Parathyroid adenoma (tissue), 2 donors: ENCODE measurements at regions not wholly inside any gene's neighbourhood (a gene's known extent, or its start where the extent isn't known, plus 50 kb on each side); places are given as distances from the start of the nearest gene placed in this dataset.

Experiments used
- H2AFZ ChIP-seq: fragments of 300-600 bp; sonication (generic); one replicate; pipeline ENCODE4 v1.7.0; 2017; ENCODE audit warnings: antibody characterized with exemption, mild to moderate bottlenecking
- H3K27ac ChIP-seq: fragments of 300-600 bp; sonication (generic); one replicate; pipeline ENCODE4 v1.7.0; 2017
- H3K27me3 ChIP-seq: fragments of 300-600 bp; sonication (generic); one replicate; pipeline ENCODE4 v1.7.0; 2017; ENCODE audit warnings: low read length; ENCODE audit not compliant: control insufficient read depth, insufficient read depth
- H3K36me3 ChIP-seq: fragments of 300-600 bp; sonication (generic); one replicate; pipeline ENCODE4 v1.7.0; 2017; ENCODE audit warnings: low read length; ENCODE audit not compliant: control insufficient read depth, insufficient read depth
- H3K4me1 ChIP-seq: fragments of 300-600 bp; sonication (generic); one replicate; pipeline ENCODE4 v1.7.0; 2017; ENCODE audit warnings: control low read depth
- H3K4me2 ChIP-seq: fragments of 300-600 bp; sonication (generic); one replicate; pipeline ENCODE4 v1.7.0; 2017; ENCODE audit warnings: low read length
- H3K4me3 ChIP-seq: fragments of 300-600 bp; sonication (generic); one replicate; pipeline ENCODE4 v1.7.0; 2017; ENCODE audit warnings: low read depth, low read length
- H3K79me2 ChIP-seq: fragments of 300-600 bp; sonication (generic); one replicate; pipeline ENCODE4 v1.7.0; 2017; ENCODE audit warnings: control low read depth
- H3K9ac ChIP-seq: fragments of 300-600 bp; sonication (generic); one replicate; pipeline ENCODE4 v1.7.0; 2017; ENCODE audit warnings: mild to moderate bottlenecking
- H3K9me3 ChIP-seq: fragments of 300-600 bp; sonication (generic); one replicate; pipeline ENCODE4 v1.7.0; 2017; ENCODE audit warnings: low read length; ENCODE audit not compliant: control insufficient read depth
- CTCF ChIP-seq: fragments of 300-600 bp; sonication (generic); IDR thresholded peaks from one replicate; pipeline ENCODE4 v1.7.0; 2017; ENCODE audit warnings: antibody characterized with exemption, mild to moderate bottlenecking
- donor health status: primary hyperparathyroidism.

GRCh38 chrX:39605183-39605582 lies 492.6 kb downstream of the BCOR start:
- Histone ChIP-seq H3K9ac (no peak overlapping the region), H3K27ac (no peak overlapping the region)

DNA sequence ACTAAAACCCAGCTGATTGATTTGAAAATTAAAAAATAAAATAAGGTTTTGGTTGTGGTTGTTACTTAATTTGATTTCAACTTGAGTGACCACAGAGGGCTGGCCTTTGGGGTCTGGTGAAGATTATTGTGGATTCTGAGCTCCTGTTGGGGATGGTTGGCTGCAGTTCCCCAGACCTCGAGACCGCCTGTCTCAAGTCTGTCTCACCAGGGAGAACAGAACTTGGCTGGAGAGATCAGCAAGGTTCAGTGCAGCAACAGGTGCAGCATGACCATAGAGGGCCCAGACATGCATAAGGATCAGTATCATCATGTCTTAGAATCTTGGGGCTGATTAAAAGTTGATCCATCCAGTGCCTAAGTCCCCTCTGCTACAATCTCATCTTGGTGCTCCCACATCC lies 491.9 kb downstream of the BCOR start:
- Histone ChIP-seq H3K27ac (no peak overlapping the region), H3K9ac (no peak overlapping the region), H3K4me2 (no peak overlapping the region), H2AFZ (no peak overlapping the region), H3K4me3 (no peak overlapping the region), H3K36me3 (no peaks in the 10 kb centered on the region), H3K79me2 (no peaks in the 10 kb centered on the region), H3K4me1 (no peaks in the 10 kb centered on the region), H3K9me3 (no peaks in the 10 kb centered on the region), H3K27me3 (no peaks in the 10 kb centered on the region)
- no peak for TF ChIP-seq CTCF

More at GRCh38 chrX:39605183-39605582, 492.6 kb downstream of the BCOR start:
- no peak overlapping the region for H2AFZ ChIP-seq
- no peaks in the 10 kb centered on the region for H3K27me3 ChIP-seq
- no peaks in the 10 kb centered on the region for H3K79me2 ChIP-seq
- H3K9me3 ChIP-seq = no peaks in the 10 kb centered on the region
- H3K36me3 ChIP-seq = no peaks in the 10 kb centered on the region
- TF ChIP-seq CTCF = no peak
- H3K4me2 ChIP-seq = no peak overlapping the region
- no peaks in the 10 kb centered on the region for H3K4me1 ChIP-seq
- H3K4me3 ChIP-seq = no peak overlapping the region

GRCh38 chrX:39609941-39610340 lies 487.8 kb downstream of the BCOR start:
- Histone ChIP-seq H3K4me2 (no peak overlapping the region), H3K9ac (no peak overlapping the region), H3K4me3 (no peak overlapping the region), H3K27ac (no peak overlapping the region), H3K27me3 (no peaks in the 10 kb centered on the region), H3K4me1 (no peaks in the 10 kb centered on the region), H3K36me3 (no peaks in the 10 kb centered on the region), H3K79me2 (no peaks in the 10 kb centered on the region), H3K9me3 (no peaks in the 10 kb centered on the region), H2AFZ (no peak overlapping the region)
- no peak for TF ChIP-seq CTCF

DNA sequence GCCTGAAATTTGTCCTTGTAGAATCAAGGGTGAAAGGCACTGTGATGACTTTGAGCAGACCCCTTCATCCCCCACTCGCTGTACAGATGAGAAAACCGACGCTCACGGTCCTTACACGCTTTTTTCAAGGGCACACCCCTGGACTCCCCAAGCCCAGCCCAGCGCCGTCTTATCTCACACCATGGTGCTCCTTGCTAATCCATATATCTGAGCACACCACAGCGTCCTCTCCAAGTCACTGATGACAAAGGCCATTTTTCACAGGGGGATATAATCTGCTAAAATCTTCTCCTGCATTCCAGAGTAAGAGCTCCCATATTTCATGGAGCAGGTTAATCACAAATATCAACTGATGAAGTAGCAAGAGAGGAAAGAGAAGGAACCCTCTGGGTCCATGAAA lies 486.3 kb downstream of the BCOR start:
- H3K4me2 ChIP-seq = no peak overlapping the region
- H3K27ac ChIP-seq = no peak overlapping the region
- no peak overlapping the region for H3K9ac ChIP-seq
- H3K4me3 ChIP-seq = no peak overlapping the region
- H2AFZ ChIP-seq = no peak overlapping the region
- no peaks in the 10 kb centered on the region for H3K36me3 ChIP-seq
- H3K4me1 ChIP-seq = no peaks in the 10 kb centered on the region
- no peaks in the 10 kb centered on the region for H3K79me2 ChIP-seq
- no peaks in the 10 kb centered on the region for H3K27me3 ChIP-seq
- no peaks in the 10 kb centered on the region for H3K9me3 ChIP-seq
- TF ChIP-seq CTCF = no peak

GRCh38 chrX:39613482-39613995 lies 484.2 kb downstream of the BCOR start:
- Histone ChIP-seq H3K27ac (no peak overlapping the region), H3K9ac (no peak overlapping the region), H2AFZ (peak overlapping the region; percentile 33), H3K36me3 (no peaks in the 10 kb centered on the region), H3K4me2 (peak overlapping the region; percentile 59), H3K4me3 (no peak overlapping the region), H3K4me1 (no peaks in the 10 kb centered on the region), H3K9me3 (no peaks in the 10 kb centered on the region), H3K27me3 (no peaks in the 10 kb centered on the region), H3K79me2 (no peaks in the 10 kb centered on the region)
- no peak for TF ChIP-seq CTCF
